SU-DHL-6 (cell line): ENCODE measurements at regions not wholly inside any gene's neighbourhood (a gene's known extent, or its start where the extent isn't known, plus 50 kb on each side); places are given as distances from the start of the nearest gene placed in this dataset.

Experiments used
- EZH2phosphoT487 ChIP-seq: fragments of 200-600 bp; sonication (generic), shearing (Covaris generic); conservative IDR thresholded peaks from 2 replicates; pipeline ENCODE4 v1.6.1; 2018; ENCODE audit warnings: mild to moderate bottlenecking, antibody characterized with exemption, low read length, moderate library complexity, mixed read lengths
- TF ChIP-seq, protein P1 (sequence below): fragments of 200-600 bp; sonication (generic); IDR thresholded peaks from one replicate; pipeline ENCODE4 v1.5.1; 2017; ENCODE audit warnings: antibody characterized with exemption, mild to moderate bottlenecking, low read length, moderate library complexity; ENCODE audit not compliant: insufficient read depth, poor library complexity, severe bottlenecking

DNA sequence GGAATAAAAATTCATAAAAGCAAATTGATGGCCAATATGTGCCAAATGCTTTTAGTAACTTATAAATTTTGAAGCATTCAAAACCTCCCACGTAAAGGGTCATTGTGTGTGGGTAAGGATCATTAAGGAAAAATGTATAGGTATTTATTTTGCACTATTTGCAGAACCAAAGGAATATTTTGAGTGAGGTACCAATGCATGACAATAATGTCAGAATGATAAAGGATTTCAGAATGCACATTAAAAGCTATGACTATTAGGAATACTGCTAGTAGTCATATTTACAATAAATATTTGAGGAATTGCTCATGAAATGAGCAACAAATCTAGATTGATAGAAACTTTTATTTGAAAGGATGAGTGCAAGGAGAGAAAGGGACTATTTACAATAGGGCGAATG, 932.8 kb downstream of the SLC6A15 start:
- TF ChIP-seq, protein P1, sequence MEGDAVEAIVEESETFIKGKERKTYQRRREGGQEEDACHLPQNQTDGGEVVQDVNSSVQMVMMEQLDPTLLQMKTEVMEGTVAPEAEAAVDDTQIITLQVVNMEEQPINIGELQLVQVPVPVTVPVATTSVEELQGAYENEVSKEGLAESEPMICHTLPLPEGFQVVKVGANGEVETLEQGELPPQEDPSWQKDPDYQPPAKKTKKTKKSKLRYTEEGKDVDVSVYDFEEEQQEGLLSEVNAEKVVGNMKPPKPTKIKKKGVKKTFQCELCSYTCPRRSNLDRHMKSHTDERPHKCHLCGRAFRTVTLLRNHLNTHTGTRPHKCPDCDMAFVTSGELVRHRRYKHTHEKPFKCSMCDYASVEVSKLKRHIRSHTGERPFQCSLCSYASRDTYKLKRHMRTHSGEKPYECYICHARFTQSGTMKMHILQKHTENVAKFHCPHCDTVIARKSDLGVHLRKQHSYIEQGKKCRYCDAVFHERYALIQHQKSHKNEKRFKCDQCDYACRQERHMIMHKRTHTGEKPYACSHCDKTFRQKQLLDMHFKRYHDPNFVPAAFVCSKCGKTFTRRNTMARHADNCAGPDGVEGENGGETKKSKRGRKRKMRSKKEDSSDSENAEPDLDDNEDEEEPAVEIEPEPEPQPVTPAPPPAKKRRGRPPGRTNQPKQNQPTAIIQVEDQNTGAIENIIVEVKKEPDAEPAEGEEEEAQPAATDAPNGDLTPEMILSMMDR, result no peak
- TF ChIP-seq EZH2phosphoT487, result no peak
